GM06990 (cell line): ENCODE measurements at regions not wholly inside any gene's neighbourhood (a gene's known extent, or its start where the extent isn't known, plus 50 kb on each side); places are given as distances from the start of the nearest gene placed in this dataset.

Source experiments
- DNase-seq: peaks from one replicate; pipeline ENCODE4 v3.0.0-alpha.2; 2011; ENCODE audit not compliant: insufficient read length; ENCODE audit errors: extremely low read depth
- H3K27me3 ChIP-seq: replicated peaks from 2 replicates; pipeline ENCODE4 v1.6.0; 2011; ENCODE audit warnings: low read length; ENCODE audit not compliant: control insufficient read depth, insufficient read depth
- H3K36me3 ChIP-seq: 2 replicates; pipeline ENCODE4 v1.5.1; 2011; ENCODE audit warnings: low read length; ENCODE audit not compliant: control insufficient read depth, insufficient read depth
- H3K4me3 ChIP-seq: replicated peaks from 2 replicates; pipeline ENCODE4 v1.5.1; 2011; ENCODE audit warnings: low read depth, mild to moderate bottlenecking, control low read depth, low read length
- CTCF ChIP-seq: IDR thresholded peaks from 2 replicates; pipeline ENCODE4 v1.5.1; 2011; ENCODE audit warnings: low read length, control low read depth, mild to moderate bottlenecking, inconsistent platforms; ENCODE audit not compliant: insufficient read depth, poor library complexity, severe bottlenecking

GRCh38 chr3:99429502-99429901 is 208.9 kb upstream of the COL8A1 start:
- Histone ChIP-seq H3K4me3 (no peak overlapping the region), H3K27me3 (no peaks in the 10 kb centered on the region), H3K36me3 (no peaks in the 10 kb centered on the region)
- no peak for TF ChIP-seq CTCF
- DNase-seq, result no peak

DNA sequence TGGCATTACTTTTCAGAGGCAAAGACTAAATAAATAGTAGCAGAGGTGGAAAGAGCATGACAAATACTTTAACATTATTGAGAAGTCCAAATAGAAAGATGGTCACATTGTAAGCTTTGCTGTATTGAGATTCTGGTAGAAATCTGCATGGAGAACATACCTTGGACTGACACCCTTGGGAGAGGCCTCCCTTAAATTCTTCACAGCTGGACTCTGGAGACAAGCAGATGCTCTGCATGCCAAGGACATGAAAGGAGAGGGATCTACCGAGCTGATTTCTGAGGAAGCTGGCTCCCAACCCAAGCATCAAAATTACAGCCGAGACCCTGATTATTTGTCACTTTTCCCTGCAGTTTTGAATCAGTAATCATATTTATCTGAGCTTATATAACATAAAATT is 212.5 kb upstream of the COL8A1 start:
- no peak for TF ChIP-seq CTCF
- no peaks in the 10 kb centered on the region for H3K27me3 ChIP-seq
- H3K4me3 ChIP-seq, result no peak overlapping the region
- no peaks in the 10 kb centered on the region for H3K36me3 ChIP-seq
- DNase-seq, result no peak

- no peaks in the 10 kb centered on the region for H3K27me3 ChIP-seq
- no peak for DNase-seq
- no peaks in the 10 kb centered on the region for H3K36me3 ChIP-seq
- no peak overlapping the region for H3K4me3 ChIP-seq
- no peak for TF ChIP-seq CTCF
Measured at GRCh38 chr3:99419116-99419515, 219.3 kb upstream of the COL8A1 start.

DNA sequence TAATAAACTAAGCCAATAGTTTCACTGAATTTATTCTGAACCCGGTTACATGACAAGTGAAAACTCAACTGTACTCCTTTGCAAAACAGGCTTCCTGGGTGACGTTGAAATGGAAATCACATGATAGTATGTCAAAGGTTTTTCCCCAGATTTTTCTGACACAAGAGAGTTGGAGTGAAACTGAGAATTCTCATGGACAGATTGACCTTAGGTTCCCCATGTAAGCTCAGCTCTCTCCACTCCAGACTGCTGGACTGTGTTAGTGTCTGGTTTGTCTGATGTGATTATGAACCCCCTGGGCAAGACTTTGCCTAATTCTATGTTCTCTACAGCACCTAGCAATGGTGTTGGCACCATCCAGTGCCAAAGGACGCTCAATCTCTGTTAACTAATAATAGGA is 219.7 kb upstream of the COL8A1 start:
- Histone ChIP-seq H3K4me3 (no peak overlapping the region), H3K27me3 (no peaks in the 10 kb centered on the region), H3K36me3 (no peaks in the 10 kb centered on the region)
- no peak for TF ChIP-seq CTCF
- DNase-seq, result peak; percentile 53

GRCh38 chr3:99418209-99418635 is 220.2 kb upstream of the COL8A1 start:
- DNase-seq, result peak; percentile 43
- Histone ChIP-seq H3K27me3 (no peaks in the 10 kb centered on the region), H3K36me3 (no peaks in the 10 kb centered on the region), H3K4me3 (no peak overlapping the region; the same call in 1 of the 2 replicates)
- no peak for TF ChIP-seq CTCF

- no peak for DNase-seq
- TF ChIP-seq CTCF, result no peak
- Histone ChIP-seq H3K36me3 (no peaks in the 10 kb centered on the region), H3K4me3 (no peak overlapping the region), H3K27me3 (no peaks in the 10 kb centered on the region)
Measured at GRCh38 chr3:99413504-99413903, 224.9 kb upstream of the COL8A1 start.
